ENCODE measurements at regions not wholly inside any gene's neighbourhood (a gene's known extent, or its start where the extent isn't known, plus 50 kb on each side); places are given as distances from the start of the nearest gene placed in this dataset.

GRCh38 chr1:157227700-157228099 is 89.5 kb upstream of the ETV3 start:
- Histone ChIP-seq H3K9me3 (ENCODE audit: control extremely low read depth in 1 of 5, control insufficient read depth in 4 of 5, insufficient read depth in 2 of 5, low read depth in 1 of 5, low read length in 4 of 5) (peaks cover 0 to 9% (median 6%) of the 10 kb centered on the region in 5 experiments), H3K4me3 (ENCODE audit: control insufficient read depth in 1 of 7, extremely low read depth in 1 of 7, insufficient read depth in 4 of 7, low read depth in 2 of 7, low read length in 6 of 7) (no peak overlapping the region), H3K36me3 (ENCODE audit: control insufficient read depth in 4 of 4, insufficient read depth in 4 of 4, low read length in 3 of 4) (no peaks in the 10 kb centered on the region), H3K27me3 (replicated peaks in 2 of 5; ENCODE audit: control insufficient read depth in 4 of 5, insufficient read depth in 5 of 5, low read length in 4 of 5) (peaks cover 0 to 2% (median 0%) of the 10 kb centered on the region in 5 experiments), H3K4me1 (ENCODE audit: control extremely low read depth in 1 of 4, control insufficient read depth in 4 of 4, insufficient read depth in 4 of 4, low read length in 3 of 4) (peaks cover 0 to 6% (median 0%) of the 10 kb centered on the region in 4 experiments), H3K27ac (ENCODE audit: insufficient read depth in 1 of 2, low read depth in 1 of 2, low read length in 2 of 2, poor library complexity in 1 of 2, severe bottlenecking in 2 of 2) (no peak overlapping the region)
- WGBS (ENCODE audit: insufficient coverage): 100% methylated on average over 5 of the region's 5 CpGs
- CTCF ChIA-PET: no interaction called here
- POLR2A ChIA-PET: no interaction called here
- DNase-seq: no peak

- DNase-seq: no peak
- CTCF ChIA-PET: no interaction called here
- Histone ChIP-seq H3K4me1 (ENCODE audit: control extremely low read depth in 1 of 4, control insufficient read depth in 4 of 4, insufficient read depth in 4 of 4, low read length in 3 of 4) (peaks cover 0 to 6% (median 0%) of the 10 kb centered on the region in 4 experiments), H3K4me3 (ENCODE audit: control insufficient read depth in 1 of 7, extremely low read depth in 1 of 7, insufficient read depth in 4 of 7, low read depth in 2 of 7, low read length in 6 of 7) (no peak overlapping the region), H3K27me3 (replicated peaks in 2 of 5; ENCODE audit: control insufficient read depth in 4 of 5, insufficient read depth in 5 of 5, low read length in 4 of 5) (peaks cover 0 to 2% (median 0%) of the 10 kb centered on the region in 5 experiments), H3K9me3 (ENCODE audit: control extremely low read depth in 1 of 5, control insufficient read depth in 4 of 5, insufficient read depth in 2 of 5, low read depth in 1 of 5, low read length in 4 of 5) (peaks cover 0 to 9% (median 6%) of the 10 kb centered on the region in 5 experiments), H3K27ac (ENCODE audit: insufficient read depth in 1 of 2, low read depth in 1 of 2, low read length in 2 of 2, poor library complexity in 1 of 2, severe bottlenecking in 2 of 2) (no peak overlapping the region), H3K36me3 (ENCODE audit: control insufficient read depth in 4 of 4, insufficient read depth in 4 of 4, low read length in 3 of 4) (no peaks in the 10 kb centered on the region)
- POLR2A ChIA-PET: no interaction called here
- 66% methylated on average over 4 of the region's 4 CpGs for WGBS (ENCODE audit: insufficient coverage)
These were observed 88.5 kb upstream of the ETV3 start for GRCh38 chr1:157226739-157227138.

DNA sequence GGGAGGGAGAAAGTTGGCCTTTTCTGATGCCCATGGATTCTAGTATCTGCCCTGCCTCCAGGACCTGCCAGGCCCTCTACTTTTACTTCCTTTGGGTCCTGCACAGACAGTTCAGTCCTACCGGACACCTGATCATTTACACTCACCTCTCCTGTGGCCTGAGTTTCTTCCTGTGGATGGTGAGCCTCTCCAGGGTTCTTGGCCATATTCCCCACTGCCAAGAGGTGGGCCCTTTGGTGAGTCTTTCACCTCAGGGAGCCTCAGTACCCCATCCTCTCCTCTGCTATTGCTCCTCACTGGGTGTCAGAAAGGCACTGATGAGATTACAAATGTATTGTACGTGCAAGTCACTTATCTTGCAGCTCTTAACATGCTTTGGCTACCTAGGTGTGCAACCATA is 81.4 kb upstream of the ETV3 start:
- ChIA-PET POLR2A (no interaction called here), CTCF (no interaction called here)
- H3K9me3 ChIP-seq (ENCODE audit: control extremely low read depth in 1 of 5, control insufficient read depth in 4 of 5, insufficient read depth in 2 of 5, low read depth in 1 of 5, low read length in 4 of 5): peaks cover 0 to 15% (median 8%) of the 10 kb centered on the region in 5 experiments
- peaks cover 0 to 12% (median 2%) of the 10 kb centered on the region in 5 experiments for H3K27me3 ChIP-seq (replicated peaks in 2 of 5; ENCODE audit: control insufficient read depth in 4 of 5, insufficient read depth in 5 of 5, low read length in 4 of 5)
- H3K27ac ChIP-seq (ENCODE audit: insufficient read depth in 1 of 2, low read depth in 1 of 2, low read length in 2 of 2, poor library complexity in 1 of 2, severe bottlenecking in 2 of 2): no peak overlapping the region
- H3K4me3 ChIP-seq (ENCODE audit: control insufficient read depth in 1 of 7, extremely low read depth in 1 of 7, insufficient read depth in 4 of 7, low read depth in 2 of 7, low read length in 6 of 7): no peak overlapping the region
- no peaks in the 10 kb centered on the region for H3K4me1 ChIP-seq (ENCODE audit: control extremely low read depth in 1 of 4, control insufficient read depth in 4 of 4, insufficient read depth in 4 of 4, low read length in 3 of 4)
- H3K36me3 ChIP-seq (ENCODE audit: control insufficient read depth in 4 of 4, insufficient read depth in 4 of 4, low read length in 3 of 4): no peaks in the 10 kb centered on the region
- 43% methylated on average over 2 of the region's 2 CpGs for WGBS (ENCODE audit: insufficient coverage)
- no peak for DNase-seq

GRCh38 chr1:157219182-157219581 is 81.0 kb upstream of the ETV3 start:
- H3K27me3 ChIP-seq (replicated peaks in 2 of 5; ENCODE audit: control insufficient read depth in 4 of 5, insufficient read depth in 5 of 5, low read length in 4 of 5): peaks cover 0 to 12% (median 2%) of the 10 kb centered on the region in 5 experiments
- H3K4me1 ChIP-seq (ENCODE audit: control extremely low read depth in 1 of 4, control insufficient read depth in 4 of 4, insufficient read depth in 4 of 4, low read length in 3 of 4): no peaks in the 10 kb centered on the region
- no peaks in the 10 kb centered on the region for H3K36me3 ChIP-seq (ENCODE audit: control insufficient read depth in 4 of 4, insufficient read depth in 4 of 4, low read length in 3 of 4)
- DNase-seq: no peak
- ChIA-PET POLR2A (no interaction called here), CTCF (no interaction called here)
- no peak overlapping the region for H3K27ac ChIP-seq (ENCODE audit: insufficient read depth in 1 of 2, low read depth in 1 of 2, low read length in 2 of 2, poor library complexity in 1 of 2, severe bottlenecking in 2 of 2)
- peaks cover 0 to 17% (median 10%) of the 10 kb centered on the region in 5 experiments for H3K9me3 ChIP-seq (ENCODE audit: control extremely low read depth in 1 of 5, control insufficient read depth in 4 of 5, insufficient read depth in 2 of 5, low read depth in 1 of 5, low read length in 4 of 5)
- H3K4me3 ChIP-seq (ENCODE audit: control insufficient read depth in 1 of 7, extremely low read depth in 1 of 7, insufficient read depth in 4 of 7, low read depth in 2 of 7, low read length in 6 of 7): no peak overlapping the region
- WGBS (ENCODE audit: insufficient coverage): 97% methylated on average over 3 of the region's 4 CpGs

- no peak overlapping the region for H3K4me3 ChIP-seq (ENCODE audit: control insufficient read depth in 1 of 7, extremely low read depth in 1 of 7, insufficient read depth in 4 of 7, low read depth in 2 of 7, low read length in 6 of 7)
- CTCF ChIA-PET: no interaction called here
- no peak overlapping the region for H3K27ac ChIP-seq (ENCODE audit: insufficient read depth in 1 of 2, low read depth in 1 of 2, low read length in 2 of 2, poor library complexity in 1 of 2, severe bottlenecking in 2 of 2)
- H3K9me3 ChIP-seq (ENCODE audit: control extremely low read depth in 1 of 5, control insufficient read depth in 4 of 5, insufficient read depth in 2 of 5, low read depth in 1 of 5, low read length in 4 of 5): peaks cover 0 to 21% (median 12%) of the 10 kb centered on the region in 5 experiments
- peaks cover 0 to 12% (median 2%) of the 10 kb centered on the region in 5 experiments for H3K27me3 ChIP-seq (replicated peaks in 2 of 5; ENCODE audit: control insufficient read depth in 4 of 5, insufficient read depth in 5 of 5, low read length in 4 of 5)
- POLR2A ChIA-PET: no interaction called here
- DNase-seq: no peak
- H3K4me1 ChIP-seq (ENCODE audit: control extremely low read depth in 1 of 4, control insufficient read depth in 4 of 4, insufficient read depth in 4 of 4, low read length in 3 of 4): no peaks in the 10 kb centered on the region
- 88% methylated on average over 3 of the region's 6 CpGs for WGBS (ENCODE audit: insufficient coverage)
- no peaks in the 10 kb centered on the region for H3K36me3 ChIP-seq (ENCODE audit: control insufficient read depth in 4 of 4, insufficient read depth in 4 of 4, low read length in 3 of 4)
These were observed 80.5 kb upstream of the ETV3 start for GRCh38 chr1:157218671-157219070.

- WGBS (ENCODE audit: insufficient coverage): 93% methylated on average over 4 of the region's 4 CpGs
- no peak for DNase-seq
- CTCF ChIA-PET: no interaction called here
- H3K27me3 ChIP-seq (replicated peaks in 2 of 5; ENCODE audit: control insufficient read depth in 4 of 5, insufficient read depth in 5 of 5, low read length in 4 of 5): peaks cover 0 to 12% (median 2%) of the 10 kb centered on the region in 5 experiments
- no peak overlapping the region for H3K4me3 ChIP-seq (ENCODE audit: control insufficient read depth in 1 of 7, extremely low read depth in 1 of 7, insufficient read depth in 4 of 7, low read depth in 2 of 7, low read length in 6 of 7)
- peaks cover 0 to 29% (median 12%) of the 10 kb centered on the region in 5 experiments for H3K9me3 ChIP-seq (ENCODE audit: control extremely low read depth in 1 of 5, control insufficient read depth in 4 of 5, insufficient read depth in 2 of 5, low read depth in 1 of 5, low read length in 4 of 5)
- no peak overlapping the region for H3K27ac ChIP-seq (ENCODE audit: insufficient read depth in 1 of 2, low read depth in 1 of 2, low read length in 2 of 2, poor library complexity in 1 of 2, severe bottlenecking in 2 of 2)
- POLR2A ChIA-PET: no interaction called here
- H3K36me3 ChIP-seq (ENCODE audit: control insufficient read depth in 4 of 4, insufficient read depth in 4 of 4, low read length in 3 of 4): no peaks in the 10 kb centered on the region
- no peaks in the 10 kb centered on the region for H3K4me1 ChIP-seq (ENCODE audit: control extremely low read depth in 1 of 4, control insufficient read depth in 4 of 4, insufficient read depth in 4 of 4, low read length in 3 of 4)
These were observed 79.3 kb upstream of the ETV3 start for GRCh38 chr1:157217486-157217885.

DNA sequence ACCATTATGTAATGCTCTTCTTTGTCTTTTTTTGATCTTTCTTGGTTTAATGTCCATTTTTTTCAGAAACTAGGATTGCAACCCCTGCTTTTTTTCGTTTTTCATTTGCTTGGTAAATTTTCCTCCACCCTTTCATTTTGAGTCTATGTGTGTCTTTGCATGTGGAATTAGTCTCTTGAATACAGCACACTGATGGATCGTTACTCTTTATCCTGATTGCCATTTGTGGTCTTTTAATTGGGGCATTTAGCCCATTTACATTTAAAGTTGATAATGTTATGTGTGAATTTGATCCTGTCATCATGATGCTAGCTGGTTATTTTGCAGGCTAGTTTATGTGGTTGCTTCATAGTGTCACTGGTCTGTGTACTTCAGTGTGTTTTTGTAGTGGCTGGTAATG is 75.6 kb upstream of the ETV3 start:
- ChIA-PET POLR2A (no interaction called here), CTCF (no interaction called here)
- H3K27me3 ChIP-seq (replicated peaks in 2 of 5; ENCODE audit: control insufficient read depth in 4 of 5, insufficient read depth in 5 of 5, low read length in 4 of 5): peaks cover 0 to 12% (median 0%) of the 10 kb centered on the region in 5 experiments
- 100% methylated on average over 1 of the region's 2 CpGs for WGBS (ENCODE audit: insufficient coverage)
- no peak overlapping the region for H3K27ac ChIP-seq (ENCODE audit: insufficient read depth in 1 of 2, low read depth in 1 of 2, low read length in 2 of 2, poor library complexity in 1 of 2, severe bottlenecking in 2 of 2)
- DNase-seq: no peak
- no peak overlapping the region for H3K4me3 ChIP-seq (ENCODE audit: control insufficient read depth in 1 of 7, extremely low read depth in 1 of 7, insufficient read depth in 4 of 7, low read depth in 2 of 7, low read length in 6 of 7)
- peaks cover 0 to 32% (median 12%) of the 10 kb centered on the region in 5 experiments for H3K9me3 ChIP-seq (ENCODE audit: control extremely low read depth in 1 of 5, control insufficient read depth in 4 of 5, insufficient read depth in 2 of 5, low read depth in 1 of 5, low read length in 4 of 5)
- no peaks in the 10 kb centered on the region for H3K4me1 ChIP-seq (ENCODE audit: control extremely low read depth in 1 of 4, control insufficient read depth in 4 of 4, insufficient read depth in 4 of 4, low read length in 3 of 4)
- no peaks in the 10 kb centered on the region for H3K36me3 ChIP-seq (ENCODE audit: control insufficient read depth in 4 of 4, insufficient read depth in 4 of 4, low read length in 3 of 4)

Data from common myeloid progenitor, CD34-positive (primary cell).